Activated T-cell treated with anti-CD3 and anti-CD28 coated beads for 24 hours (primary cell): ENCODE measurements at regions not wholly inside any gene's neighbourhood (a gene's known extent, or its start where the extent isn't known, plus 50 kb on each side); places are given as distances from the start of the nearest gene placed in this dataset.

Experiments
- DNase-seq: peaks from one replicate; pipeline ENCODE4 v3.0.0-alpha.2; 2020; ENCODE audit warnings: low read depth

DNA sequence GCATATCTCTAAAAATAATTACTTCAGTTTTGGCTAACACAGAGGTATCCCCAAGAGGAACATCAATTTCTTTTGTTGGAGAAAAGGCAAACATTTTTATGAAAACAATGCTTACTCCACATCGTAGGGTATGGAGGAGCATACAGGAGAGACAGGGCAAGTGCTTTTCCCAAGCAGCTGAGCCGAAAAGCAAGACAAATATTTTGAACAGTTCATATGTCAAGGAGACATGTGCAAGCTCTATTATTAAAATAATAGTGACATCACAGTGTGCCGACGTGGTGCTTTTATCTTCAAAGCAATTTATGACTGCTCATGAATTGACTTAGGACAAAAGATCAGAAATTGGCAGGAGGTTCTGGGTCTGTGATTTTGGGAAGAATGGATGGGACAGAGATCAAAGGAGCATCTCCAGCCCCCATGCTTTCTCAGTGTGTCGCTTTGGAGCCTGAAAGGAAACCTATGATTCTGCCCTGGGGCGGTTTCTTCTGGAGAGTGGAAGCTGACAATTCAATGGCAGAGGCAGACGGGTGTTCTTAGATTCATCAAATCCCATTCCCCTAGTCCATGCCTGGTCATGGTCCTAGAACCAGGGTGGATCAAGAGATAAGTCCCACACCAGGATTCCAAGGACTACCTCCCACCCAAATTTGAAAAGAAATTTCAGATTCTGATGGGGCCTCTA lies 97.1 kb downstream of the JCAD start:
- no peak for DNase-seq

- DNase-seq = no peak
These were observed 98.0 kb downstream of the JCAD start for GRCh38 chr10:29961351-29961750.

GRCh38 chr10:29960261-29960660 lies 99.1 kb downstream of the JCAD start:
- no peak for DNase-seq

DNA sequence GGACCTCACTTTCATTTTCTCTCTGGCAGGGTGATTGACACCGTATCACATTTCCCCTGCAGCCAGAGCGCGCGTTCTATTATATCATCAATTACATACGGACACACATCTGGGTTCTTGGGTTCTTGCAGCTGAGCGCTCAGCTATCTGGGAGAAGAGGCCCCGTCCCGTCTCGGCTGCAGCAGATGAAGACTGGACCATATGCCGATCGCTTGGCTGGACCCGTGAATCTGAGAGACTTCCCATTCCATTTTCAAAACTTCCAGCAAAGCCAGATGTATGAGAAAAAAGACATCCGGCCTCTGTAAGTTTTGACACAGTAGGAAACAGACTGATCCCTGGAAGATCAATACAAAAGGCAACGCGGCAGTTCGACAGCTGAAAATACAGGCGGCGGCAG lies 99.8 kb downstream of the JCAD start:
- no peak for DNase-seq

DNA sequence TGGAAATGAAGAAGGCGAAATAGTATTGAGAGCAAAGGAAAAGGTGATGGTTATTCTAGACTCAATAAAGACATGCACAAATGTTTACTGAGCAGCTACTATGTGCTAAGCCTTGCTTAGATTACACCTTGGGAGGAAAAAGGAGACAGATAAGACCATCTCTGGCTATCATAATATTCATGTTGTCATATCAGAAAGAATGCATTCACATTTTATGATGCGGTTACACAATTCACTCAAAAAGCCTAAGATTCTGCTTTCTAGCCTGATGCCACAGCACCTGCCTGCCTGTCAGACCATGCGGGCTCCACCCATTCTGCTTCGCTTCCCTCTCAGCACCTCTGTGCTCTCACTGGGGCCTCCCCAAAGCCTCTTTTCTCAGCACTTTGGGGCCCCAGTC lies 100.9 kb downstream of the JCAD start:
- no peak for DNase-seq

DNA sequence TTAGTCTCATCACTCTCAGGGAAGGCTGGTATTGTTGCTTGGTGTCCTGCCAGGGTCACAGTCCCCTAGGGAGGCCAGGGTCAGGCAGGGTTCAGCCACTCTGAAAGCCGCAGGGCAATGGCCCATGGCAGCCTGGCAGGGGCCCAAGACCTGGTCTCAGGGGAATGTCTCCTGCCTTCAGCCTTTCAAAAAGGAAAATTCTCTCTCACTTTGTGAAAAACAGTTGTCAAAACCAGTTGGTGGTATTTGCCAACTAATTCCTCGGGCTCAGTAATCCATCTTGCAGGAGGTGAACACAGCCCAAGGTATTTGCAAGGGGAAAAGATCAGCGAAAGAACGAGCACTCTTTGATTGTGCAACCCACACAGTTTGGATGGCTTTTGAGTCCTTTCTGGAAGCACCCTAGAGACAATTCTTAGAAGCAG lies 101.5 kb downstream of the JCAD start:
- DNase-seq = no peak

- no peak for DNase-seq
These were observed 102.2 kb downstream of the JCAD start for GRCh38 chr10:29957236-29957635.

- DNase-seq = no peak
These were observed 103.0 kb downstream of the JCAD start for GRCh38 chr10:29956335-29956924.

GRCh38 chr10:29955329-29955935 lies 104.0 kb downstream of the JCAD start:
- DNase-seq = no peak

DNA sequence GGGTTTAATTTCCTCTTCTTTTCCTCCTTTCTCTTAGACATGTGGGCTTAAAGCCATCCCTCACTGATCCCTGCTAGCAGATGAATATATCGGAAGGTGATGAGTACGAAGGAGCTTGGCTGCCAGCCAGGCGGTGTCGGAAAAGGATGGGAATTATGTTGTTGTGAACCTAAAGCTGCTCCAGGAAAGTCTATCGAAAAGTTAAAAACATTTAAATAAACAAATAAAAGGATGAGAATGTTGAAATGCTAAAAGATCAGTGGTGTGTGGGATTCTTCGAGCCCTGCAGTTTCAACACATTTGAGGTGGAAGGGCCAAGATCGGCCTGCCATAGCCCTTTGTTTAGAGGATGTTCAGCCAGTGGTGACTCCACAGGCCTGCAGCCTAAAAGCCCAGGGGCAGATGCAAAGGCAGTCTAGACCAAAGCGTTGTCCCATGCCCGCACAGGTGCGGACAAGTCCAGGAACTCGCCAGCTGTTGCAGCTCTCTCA lies 107.9 kb downstream of the JCAD start:
- DNase-seq = no peak

GRCh38 chr10:29950391-29950790 lies 109.0 kb downstream of the JCAD start:
- no peak for DNase-seq

GRCh38 chr10:29949411-29950011 lies 109.9 kb downstream of the JCAD start:
- no peak for DNase-seq

GRCh38 chr10:29948881-29949355 lies 110.5 kb downstream of the JCAD start:
- no peak for DNase-seq

- DNase-seq = no peak
These were observed 111.7 kb downstream of the JCAD start for GRCh38 chr10:29947701-29948060.

DNA sequence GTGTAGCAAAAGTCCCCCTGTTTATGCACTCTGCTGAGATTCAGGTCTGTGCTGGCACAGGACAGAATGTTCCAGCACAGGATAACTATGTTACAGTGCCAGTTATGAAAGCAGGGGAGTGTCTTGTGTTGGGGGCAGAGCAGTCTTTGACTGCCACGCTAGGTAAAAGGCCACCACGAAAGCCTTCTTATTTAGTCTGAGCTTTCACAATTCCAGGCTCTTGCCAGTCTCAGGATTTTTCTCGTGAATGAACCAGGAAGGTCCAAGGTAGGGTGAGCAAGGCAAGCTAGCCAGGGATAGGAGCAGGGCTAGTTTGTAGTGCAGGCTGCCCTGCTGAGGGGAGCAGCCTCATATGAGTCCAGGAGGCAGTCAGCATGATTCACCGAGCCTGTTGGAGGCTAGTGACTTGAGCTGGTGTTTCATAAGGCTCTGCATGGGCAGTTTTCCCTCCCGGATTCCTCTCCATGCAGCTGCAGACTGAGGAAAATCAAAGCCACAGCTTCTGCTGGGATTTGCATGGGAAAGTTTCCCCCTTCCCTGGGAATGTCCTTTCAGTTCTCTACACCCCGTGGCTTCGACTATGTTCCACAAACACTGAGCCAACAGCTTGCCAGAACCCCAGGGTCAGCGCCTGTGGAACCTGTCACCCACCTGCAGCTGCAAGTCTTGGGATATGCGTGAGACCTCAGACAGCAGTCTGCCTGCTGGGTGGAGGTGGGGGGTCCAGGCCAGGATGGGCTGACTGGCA lies 112.3 kb downstream of the JCAD start:
- DNase-seq = no peak

DNA sequence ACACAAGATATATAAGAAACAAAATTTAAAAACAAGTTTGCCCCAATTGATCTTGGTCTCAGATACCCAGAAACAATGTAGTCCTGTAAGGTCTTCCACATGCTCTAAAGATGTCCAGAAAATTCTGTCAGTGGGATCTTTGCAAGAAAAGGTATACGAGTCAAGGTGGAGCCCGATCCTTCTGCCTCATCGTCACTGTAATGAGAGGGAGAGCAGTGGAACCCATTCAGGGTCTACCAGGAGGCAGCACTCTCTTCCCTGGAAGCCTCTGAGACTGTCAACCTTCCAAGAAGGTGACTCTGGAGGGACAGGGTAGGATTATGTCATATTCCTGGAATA lies 112.8 kb downstream of the JCAD start:
- no peak for DNase-seq

DNA sequence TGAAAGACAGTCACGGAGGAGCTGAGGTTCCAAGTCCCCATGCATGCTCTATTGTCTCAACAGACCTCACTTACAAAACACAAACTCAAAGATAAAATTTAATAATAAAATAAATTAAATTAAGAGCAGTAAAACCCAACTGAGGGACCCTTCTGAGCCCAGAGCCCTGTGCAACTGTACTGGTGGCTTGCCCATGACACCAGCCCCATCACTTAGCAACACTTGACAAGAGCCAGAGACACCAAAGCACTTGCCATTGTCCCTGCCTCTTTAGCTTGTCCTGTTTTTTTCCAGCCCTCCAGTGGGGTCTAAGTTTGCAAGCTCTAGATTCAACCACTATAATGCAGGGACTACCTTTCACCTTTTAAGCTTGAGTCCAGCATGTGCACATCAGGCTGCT lies 117.9 kb downstream of the JCAD start:
- DNase-seq = no peak

- DNase-seq = no peak
These were observed 126.4 kb downstream of the JCAD start for GRCh38 chr10:29932991-29933390.

DNA sequence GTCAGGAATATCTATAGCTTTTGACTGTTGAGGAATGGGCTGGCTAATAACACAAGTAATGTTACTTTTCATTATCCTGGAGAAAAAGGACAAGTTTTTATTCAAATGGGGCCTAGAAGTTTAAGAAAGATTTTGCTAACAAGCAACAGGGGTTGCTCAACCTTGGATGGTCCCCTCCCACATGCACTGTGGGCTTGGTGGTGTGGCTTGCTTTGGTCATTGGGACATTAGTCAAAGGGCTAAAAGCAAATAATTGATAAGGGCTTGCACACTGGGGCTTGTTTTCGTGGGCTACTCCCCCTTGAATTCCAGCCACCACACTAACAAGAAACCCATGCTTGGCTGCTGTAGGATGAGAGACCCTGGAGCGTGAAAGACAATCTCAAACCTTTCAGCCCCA lies 127.6 kb downstream of the JCAD start:
- DNase-seq = no peak

- no peak for DNase-seq
These were observed 130.4 kb downstream of the JCAD start for GRCh38 chr10:29929006-29929405.

- no peak for DNase-seq
These were observed 132.7 kb downstream of the JCAD start for GRCh38 chr10:29926693-29927048.
